PC-9 (cell line): ENCODE measurements at regions not wholly inside any gene's neighbourhood (a gene's known extent, or its start where the extent isn't known, plus 50 kb on each side); places are given as distances from the start of the nearest gene placed in this dataset.

Experiments
- BruUV-seq: library from RNA; stranded (reverse); fragments of 400-500 nt; replicated peaks from 2 replicates; lab custom pipeline; 2021; lab: Mats Ljungman, UMichigan
- CTCF ChIA-PET: fragments of 300-600 bp; sonication (Branson Sonifier 250); formaldehyde crosslinking; loops from one replicate; lab custom pipeline; 2022; ENCODE audit warnings: antibody characterized with exemption; lab: Charles Lee
- POLR2A ChIA-PET: fragments of 300-600 bp; sonication (Branson Sonifier 250); formaldehyde crosslinking; loops from one replicate; lab custom pipeline; 2022; ENCODE audit warnings: antibody characterized with exemption; ENCODE audit not compliant: unreplicated experiment; lab: Charles Lee
- DNase-seq, 2 experiments: peaks; one replicate each; pipeline versions ENCODE4 v3.0.0 to v3.0.0-alpha.2; 2015 to 2022; ENCODE audit warnings: mixed read lengths in 1 of 2
- H2AFZ ChIP-seq: fragments of 200-600 bp; sonication (generic); 2 replicates; pipeline ENCODE4 v1.8.1; 2017; ENCODE audit warnings: antibody characterized with exemption
- H3F3A ChIP-seq: fragments of 200-600 bp; sonication (generic); 2 replicates; pipeline ENCODE4 v1.8.1; 2017; ENCODE audit warnings: antibody characterized with exemption, mild to moderate bottlenecking, low read depth; ENCODE audit not compliant: insufficient read depth
- H3K27ac ChIP-seq: fragments of 200-600 bp; sonication (generic); 2 replicates; pipeline ENCODE4 v1.6.1; 2016; ENCODE audit warnings: mixed run types
- H3K27me3 ChIP-seq: fragments of 200-600 bp; sonication (generic); 2 replicates; pipeline ENCODE4 v1.6.1; 2016; ENCODE audit warnings: low read depth, mixed run types; ENCODE audit not compliant: insufficient read depth
- H3K36me3 ChIP-seq: fragments of 200-600 bp; sonication (generic); 2 replicates; pipeline ENCODE4 v1.6.1; 2016; ENCODE audit warnings: low read depth, mixed run types
- H3K4me1 ChIP-seq: fragments of 200-600 bp; sonication (generic); replicated peaks from 2 replicates; pipeline ENCODE4 v1.6.1; 2016; ENCODE audit warnings: mixed run types; ENCODE audit not compliant: insufficient read depth
- H3K4me2 ChIP-seq: fragments of 200-600 bp; sonication (generic); 2 replicates; pipeline ENCODE4 v1.6.1; 2017; ENCODE audit warnings: mixed run types
- H3K4me3 ChIP-seq: fragments of 200-600 bp; sonication (generic); 2 replicates; pipeline ENCODE4 v1.6.1; 2016; ENCODE audit warnings: mixed run types
- H3K79me2 ChIP-seq: fragments of 200-600 bp; sonication (generic); 2 replicates; pipeline ENCODE4 v1.6.1; 2017; ENCODE audit warnings: low read depth, mixed run types
- H3K9me2 ChIP-seq: fragments of 200-600 bp; sonication (generic); 2 replicates; pipeline ENCODE4 v1.8.1; 2017; ENCODE audit warnings: mild to moderate bottlenecking; ENCODE audit not compliant: insufficient read depth
- H3K9me3 ChIP-seq: fragments of 200-600 bp; sonication (generic); 2 replicates; pipeline ENCODE4 v1.8.1; 2016; ENCODE audit warnings: low read depth; ENCODE audit not compliant: insufficient read depth
- H4K20me1 ChIP-seq: fragments of 200-600 bp; sonication (generic); 2 replicates; pipeline ENCODE4 v1.8.1; 2017; ENCODE audit not compliant: insufficient read depth
- CTCF ChIP-seq: fragments of 200-600 bp; sonication (generic); conservative IDR thresholded peaks from 2 replicates; pipeline ENCODE4 v1.6.1; 2017; ENCODE audit warnings: mixed run types, antibody characterized with exemption, mild to moderate bottlenecking, moderate library complexity
- EZH2 ChIP-seq: fragments of 200-600 bp; sonication (generic); IDR thresholded peaks from 2 replicates; pipeline ENCODE4 v1.8.0; 2017; ENCODE audit warnings: antibody characterized with exemption, low read depth
- intact Hi-C: fragments of 100-400 bp; cut with micrococcal nuclease; formaldehyde crosslinking; loops from one replicate; pipeline ENCODE4 v1.10.0; 2022; ENCODE audit not compliant: unreplicated experiment

GRCh38 chr10:128506423-128506822, 380.2 kb upstream of the MKI67 start:
- DNase-seq: no peak
- ChIA-PET CTCF (no interaction called here), POLR2A (no interaction called here)
- H3K79me2 ChIP-seq: no peaks in the 10 kb centered on the region
- no peaks in the 10 kb centered on the region for H3K36me3 ChIP-seq
- H3K4me1 ChIP-seq: no peaks in the 10 kb centered on the region
- H3K4me3 ChIP-seq: no peak overlapping the region
- no peaks in the 10 kb centered on the region for H3K9me3 ChIP-seq
- no peaks in the 10 kb centered on the region for H3F3A ChIP-seq
- H3K27me3 ChIP-seq: peaks cover 28% of the 10 kb centered on the region; the same call in 1 of the 2 replicates
- no peaks in the 10 kb centered on the region for H4K20me1 ChIP-seq
- TF ChIP-seq EZH2 (no peak), CTCF (no peak)
- H3K4me2 ChIP-seq: no peak overlapping the region
- BruUV-seq: no TSS peak
- intact Hi-C loops: no loop called here
- H2AFZ ChIP-seq: no peak overlapping the region
- no peak overlapping the region for H3K27ac ChIP-seq
- H3K9me2 ChIP-seq: no peaks in the 10 kb centered on the region

- Histone ChIP-seq H3K9me3 (no peaks in the 10 kb centered on the region), H4K20me1 (no peaks in the 10 kb centered on the region), H3K4me1 (no peaks in the 10 kb centered on the region), H3K36me3 (no peaks in the 10 kb centered on the region), H3K27ac (no peak overlapping the region), H3K9me2 (no peaks in the 10 kb centered on the region), H3K79me2 (no peaks in the 10 kb centered on the region), H3K4me3 (no peak overlapping the region), H3F3A (no peaks in the 10 kb centered on the region), H3K4me2 (no peak overlapping the region), H3K27me3 (peaks cover 29% of the 10 kb centered on the region; the same call in 1 of the 2 replicates), H2AFZ (no peak overlapping the region)
- TF ChIP-seq CTCF (no peak), EZH2 (no peak)
- BruUV-seq: no TSS peak
- DNase-seq: no peak
- intact Hi-C loops: no loop called here
- ChIA-PET POLR2A (no interaction called here), CTCF (no interaction called here)
Observed at GRCh38 chr10:128507066-128507465, 380.8 kb upstream of the MKI67 start.

GRCh38 chr10:128511284-128511683, 385.1 kb upstream of the MKI67 start:
- Histone ChIP-seq H4K20me1 (no peaks in the 10 kb centered on the region), H3K4me3 (no peak overlapping the region), H3K4me2 (no peak overlapping the region), H3K27me3 (peaks cover 32% of the 10 kb centered on the region; the same call in 1 of the 2 replicates), H2AFZ (no peak overlapping the region), H3K79me2 (no peaks in the 10 kb centered on the region), H3K9me2 (no peaks in the 10 kb centered on the region), H3K9me3 (no peaks in the 10 kb centered on the region), H3F3A (no peaks in the 10 kb centered on the region), H3K4me1 (no peaks in the 10 kb centered on the region), H3K27ac (no peak overlapping the region), H3K36me3 (no peaks in the 10 kb centered on the region)
- CTCF ChIA-PET: no interaction called here
- POLR2A ChIA-PET: no interaction called here
- TF ChIP-seq CTCF (no peak), EZH2 (no peak)
- no TSS peak for BruUV-seq
- intact Hi-C loops: no loop called here
- DNase-seq: no peak
